OCI-LY3 (cell line): ENCODE measurements at regions not wholly inside any gene's neighbourhood (a gene's known extent, or its start where the extent isn't known, plus 50 kb on each side); places are given as distances from the start of the nearest gene placed in this dataset.

Experiments used
- CTCF ChIP-seq: fragments of 200-600, 300-600 bp; sonication (generic); IDR thresholded peaks from 2 replicates; pipeline ENCODE4 v1.5.1; 2014; ENCODE audit warnings: antibody characterized with exemption, low read length, low read depth
- EZH2phosphoT487 ChIP-seq: fragments of 200-600 bp; shearing (Covaris generic); IDR thresholded peaks from 2 replicates; pipeline ENCODE4 v1.6.1; 2018; ENCODE audit warnings: antibody characterized with exemption, mixed run types, low read depth

- TF ChIP-seq CTCF = no peak
- TF ChIP-seq EZH2phosphoT487 = no peak
Measured at GRCh38 chr1:25031601-25031965, 101.5 kb upstream of the RUNX3 start.
